Activated naive CD8-positive, alpha-beta T cell treated with anti-CD3 and anti-CD28 coated beads, Interleukin-2, amount 50 U/mL, for 24 hours (primary cell): ENCODE measurements at regions not wholly inside any gene's neighbourhood (a gene's known extent, or its start where the extent isn't known, plus 50 kb on each side); places are given as distances from the start of the nearest gene placed in this dataset.
"Not testable (repeated sequence)": the region's sequence is repeated elsewhere in the genome, so short reads cannot be mapped to it uniquely, and the experiment has no call there.

Source experiments
- ATAC-seq: fragments of 150-1000 bp; cut with Tn5 transposase; one replicate; pipeline ENCODE4 v1.10.0; 2021
- DNase-seq: peaks from one replicate; pipeline ENCODE4 v3.0.0; 2021
- H3K27ac Mint-ChIP-seq: one replicate; pipeline ENCODE4 v1.8.0; 2021; ENCODE audit warnings: mild to moderate bottlenecking, mixed read lengths
- H3K27me3 Mint-ChIP-seq: one replicate; pipeline ENCODE4 v1.8.0; 2021; ENCODE audit warnings: mixed read lengths
- H3K36me3 Mint-ChIP-seq: one replicate; pipeline ENCODE4 v1.8.0; 2021; ENCODE audit warnings: low read depth, mixed read lengths
- H3K4me1 Mint-ChIP-seq: one replicate; pipeline ENCODE4 v1.8.0; 2021; ENCODE audit warnings: mixed read lengths
- H3K4me3 Mint-ChIP-seq: one replicate; pipeline ENCODE4 v1.8.0; 2021; ENCODE audit warnings: mild to moderate bottlenecking, moderate library complexity, mixed read lengths
- H3K9me3 Mint-ChIP-seq: one replicate; pipeline ENCODE4 v1.8.0; 2021; ENCODE audit warnings: mixed read lengths

DNA sequence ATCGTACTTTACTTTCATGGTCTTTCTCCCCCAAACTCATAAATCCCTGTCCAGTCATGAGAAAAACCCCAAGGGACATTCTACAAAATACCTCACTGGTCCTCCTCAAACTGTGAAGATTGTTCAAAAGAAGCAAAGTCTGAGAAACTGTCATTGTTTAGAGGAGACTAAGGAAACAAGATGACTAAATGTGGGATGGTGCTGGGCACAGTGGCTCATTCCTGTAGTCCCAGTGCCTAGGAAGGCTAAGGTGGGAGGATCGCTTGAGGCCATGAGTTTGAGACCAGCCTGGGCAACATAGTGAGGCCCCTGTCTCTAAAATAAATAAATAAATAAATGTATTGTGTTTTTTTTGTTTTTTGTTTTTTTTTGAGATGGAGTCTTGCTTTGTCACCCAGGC is 74.2 kb upstream of the SCAF11 start:
- Mint-ChIP-seq H3K27ac (no peak overlapping the region), H3K27me3 (no peaks in the 10 kb centered on the region), H3K4me1 (peaks cover 4% of the 10 kb centered on the region), H3K4me3 (no peak overlapping the region), H3K36me3 (no peaks in the 10 kb centered on the region), H3K9me3 (no peaks in the 10 kb centered on the region)
- DNase-seq (no peak), ATAC-seq (no peak)

GRCh38 chr12:46058697-46059096 is 68.3 kb upstream of the SCAF11 start:
- H3K27ac Mint-ChIP-seq, ATAC-seq: not testable (repeated sequence)

GRCh38 chr12:46050805-46051204 is 60.4 kb upstream of the SCAF11 start:
- ATAC-seq = no peak
- Mint-ChIP-seq H3K36me3 (peaks cover 6% of the 10 kb centered on the region), H3K9me3 (peaks cover 38% of the 10 kb centered on the region), H3K27ac (no peak overlapping the region), H3K4me1 (no peaks in the 10 kb centered on the region), H3K4me3 (no peak overlapping the region), H3K27me3 (peaks cover 13% of the 10 kb centered on the region)
- DNase-seq = no peak

More at GRCh38 chr12:46058697-46059096, 68.3 kb upstream of the SCAF11 start:
- H3K4me3 Mint-ChIP-seq, H3K27me3 Mint-ChIP-seq, H3K4me1 Mint-ChIP-seq, H3K36me3 Mint-ChIP-seq, DNase-seq: not testable (repeated sequence)
- H3K9me3 Mint-ChIP-seq = peaks cover 24% of the 10 kb centered on the region

- no peak for ATAC-seq
- Mint-ChIP-seq H3K4me3 (no peak overlapping the region), H3K36me3 (peaks cover 7% of the 10 kb centered on the region), H3K27me3 (peaks cover 14% of the 10 kb centered on the region), H3K4me1 (no peaks in the 10 kb centered on the region), H3K27ac (no peak overlapping the region), H3K9me3 (peaks cover 41% of the 10 kb centered on the region)
- DNase-seq = no peak
Measured at GRCh38 chr12:46049665-46050064, 59.3 kb upstream of the SCAF11 start.

DNA sequence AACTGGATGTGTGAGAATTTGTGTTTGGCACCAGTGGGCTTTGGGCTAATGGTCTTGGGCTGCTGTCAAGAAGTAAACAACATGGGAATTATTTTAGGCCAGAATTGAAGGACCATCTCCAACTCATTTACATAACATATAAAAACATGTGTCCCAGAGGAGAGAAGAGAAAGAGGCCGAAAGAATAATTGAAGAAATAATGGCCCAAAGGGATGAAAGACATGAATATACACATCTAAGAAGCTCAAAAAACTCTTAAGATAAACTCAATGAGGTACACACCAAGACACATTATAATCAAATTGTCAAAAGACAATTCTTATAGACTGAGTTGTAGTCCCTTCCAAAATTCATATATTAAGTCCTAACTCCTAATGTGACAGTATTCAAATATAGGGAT is 56.1 kb upstream of the SCAF11 start:
- ATAC-seq = no peak
- H3K4me1 Mint-ChIP-seq = no peaks in the 10 kb centered on the region
- H3K9me3 Mint-ChIP-seq = peaks cover 30% of the 10 kb centered on the region

GRCh38 chr12:46043972-46044520 is 53.7 kb upstream of the SCAF11 start:
- Mint-ChIP-seq H3K27ac (no peak overlapping the region), H3K9me3 (peaks cover 12% of the 10 kb centered on the region), H3K36me3 (peaks cover 7% of the 10 kb centered on the region), H3K4me1 (no peaks in the 10 kb centered on the region), H3K27me3 (peaks cover 3% of the 10 kb centered on the region), H3K4me3 (no peak overlapping the region)
- DNase-seq (no peak), ATAC-seq (no peak)

More for the DNA sequence above, 56.1 kb upstream of the SCAF11 start:
- H3K27me3 Mint-ChIP-seq = peaks cover 4% of the 10 kb centered on the region
- H3K4me3 Mint-ChIP-seq = no peak overlapping the region
- no peak overlapping the region for H3K27ac Mint-ChIP-seq
- no peak for DNase-seq
- peaks cover 7% of the 10 kb centered on the region for H3K36me3 Mint-ChIP-seq
